ENCODE measurements at regions not wholly inside any gene's neighbourhood (a gene's known extent, or its start where the extent isn't known, plus 50 kb on each side); places are given as distances from the start of the nearest gene placed in this dataset.
A peak's percentile ranks its signal among the peaks of the same experiment; 100 is the strongest.

DNA sequence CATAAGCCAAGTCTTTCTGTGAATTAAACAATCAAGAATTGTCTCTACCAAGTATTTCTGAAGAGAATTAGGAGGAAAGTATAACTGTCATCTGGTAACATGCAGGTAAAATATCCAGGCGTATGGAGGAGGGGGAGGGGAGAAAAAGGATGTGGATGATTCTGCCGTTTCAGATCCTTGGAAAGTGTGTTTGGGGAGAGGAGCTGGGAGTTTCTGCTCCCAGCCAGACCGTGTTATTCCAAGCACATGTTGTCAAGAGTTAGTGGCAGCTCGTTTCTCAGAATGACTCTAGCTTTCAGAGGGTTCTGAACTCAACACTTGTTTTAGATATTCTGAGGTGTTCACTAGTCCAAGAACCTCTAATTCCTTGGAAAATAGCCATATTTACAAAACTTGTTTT lies 137.6 kb downstream of the FAM124B start:
- Mint-ChIP-seq H3K36me3 (ENCODE audit: low read depth) (no peaks in the 10 kb centered on the region), H3K4me1 (ENCODE audit: low read depth) (peaks cover 47% of the 10 kb centered on the region), H3K9me3 (ENCODE audit: low read depth) (no peaks in the 10 kb centered on the region), H3K27ac (ENCODE audit: unreplicated experiment) (no peak overlapping the region), H3K27me3 (ENCODE audit: low read depth) (no peaks in the 10 kb centered on the region), H3K4me3 (ENCODE audit: unreplicated experiment) (no peak overlapping the region)
- no peak for DNase-seq (ENCODE audit: low spot score)
- TF ChIP-seq, protein P1, sequence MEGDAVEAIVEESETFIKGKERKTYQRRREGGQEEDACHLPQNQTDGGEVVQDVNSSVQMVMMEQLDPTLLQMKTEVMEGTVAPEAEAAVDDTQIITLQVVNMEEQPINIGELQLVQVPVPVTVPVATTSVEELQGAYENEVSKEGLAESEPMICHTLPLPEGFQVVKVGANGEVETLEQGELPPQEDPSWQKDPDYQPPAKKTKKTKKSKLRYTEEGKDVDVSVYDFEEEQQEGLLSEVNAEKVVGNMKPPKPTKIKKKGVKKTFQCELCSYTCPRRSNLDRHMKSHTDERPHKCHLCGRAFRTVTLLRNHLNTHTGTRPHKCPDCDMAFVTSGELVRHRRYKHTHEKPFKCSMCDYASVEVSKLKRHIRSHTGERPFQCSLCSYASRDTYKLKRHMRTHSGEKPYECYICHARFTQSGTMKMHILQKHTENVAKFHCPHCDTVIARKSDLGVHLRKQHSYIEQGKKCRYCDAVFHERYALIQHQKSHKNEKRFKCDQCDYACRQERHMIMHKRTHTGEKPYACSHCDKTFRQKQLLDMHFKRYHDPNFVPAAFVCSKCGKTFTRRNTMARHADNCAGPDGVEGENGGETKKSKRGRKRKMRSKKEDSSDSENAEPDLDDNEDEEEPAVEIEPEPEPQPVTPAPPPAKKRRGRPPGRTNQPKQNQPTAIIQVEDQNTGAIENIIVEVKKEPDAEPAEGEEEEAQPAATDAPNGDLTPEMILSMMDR (IDR thresholded peaks at IDR 0.05), result no peak

DNA sequence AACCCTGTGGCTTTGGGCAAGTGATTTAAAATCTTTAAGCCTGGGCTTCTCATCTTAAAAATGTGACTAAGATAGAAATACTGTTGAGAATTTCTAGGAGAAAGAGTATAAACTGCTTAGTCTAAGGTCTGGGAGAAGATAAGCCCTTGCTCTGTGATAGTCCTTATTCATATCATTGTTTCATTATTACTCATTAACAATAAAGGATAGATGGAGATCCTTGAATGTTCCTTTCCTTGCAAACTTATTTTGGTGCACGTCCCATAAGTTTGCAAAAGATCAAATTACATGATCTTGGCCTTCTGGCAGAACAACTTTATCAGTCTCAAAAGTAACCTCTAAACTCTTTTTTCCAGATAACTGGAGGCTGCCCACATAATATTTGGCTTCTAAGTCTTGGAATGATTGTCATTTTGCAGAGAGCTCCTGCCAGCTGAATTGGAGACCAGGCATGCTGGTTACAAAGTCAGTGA lies 138.3 kb downstream of the FAM124B start:
- no peak overlapping the region for H3K27ac Mint-ChIP-seq (ENCODE audit: unreplicated experiment)
- H3K36me3 Mint-ChIP-seq (ENCODE audit: low read depth), result no peaks in the 10 kb centered on the region
- H3K4me1 Mint-ChIP-seq (ENCODE audit: low read depth), result peaks cover 45% of the 10 kb centered on the region
- DNase-seq (ENCODE audit: low spot score), result no peak
- no peak overlapping the region for H3K4me3 Mint-ChIP-seq (ENCODE audit: unreplicated experiment)
- no peaks in the 10 kb centered on the region for H3K27me3 Mint-ChIP-seq (ENCODE audit: low read depth)
- H3K9me3 Mint-ChIP-seq (ENCODE audit: low read depth), result no peaks in the 10 kb centered on the region
- TF ChIP-seq, protein P1 (IDR thresholded peaks at IDR 0.05), result no peak

DNA sequence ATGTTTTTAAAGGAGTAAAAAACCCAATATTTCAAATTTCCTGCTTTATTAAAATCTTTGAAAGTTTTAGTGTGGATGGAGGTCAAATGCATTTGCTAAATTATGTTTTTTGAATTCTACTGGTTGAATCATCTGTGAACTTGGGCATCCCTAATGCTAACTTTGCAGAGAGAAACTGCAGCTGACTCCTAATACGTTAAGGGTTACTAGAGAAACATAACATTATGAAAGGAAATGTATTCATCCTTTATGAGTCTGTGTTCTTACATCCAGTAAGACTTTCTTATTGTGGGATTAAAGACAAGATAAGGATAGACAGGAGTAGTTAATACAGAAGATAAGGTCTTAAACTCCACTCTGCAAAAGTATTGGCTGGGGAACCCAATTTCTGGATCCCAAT lies 140.6 kb downstream of the FAM124B start:
- Mint-ChIP-seq H3K4me1 (ENCODE audit: low read depth) (peaks cover 48% of the 10 kb centered on the region), H3K27ac (ENCODE audit: unreplicated experiment) (no peak overlapping the region), H3K36me3 (ENCODE audit: low read depth) (no peaks in the 10 kb centered on the region), H3K27me3 (ENCODE audit: low read depth) (no peaks in the 10 kb centered on the region), H3K4me3 (ENCODE audit: unreplicated experiment) (no peak overlapping the region), H3K9me3 (ENCODE audit: low read depth) (no peaks in the 10 kb centered on the region)
- TF ChIP-seq, protein P1 (IDR thresholded peaks at IDR 0.05), result no peak
- DNase-seq (ENCODE audit: low spot score), result no peak

DNA sequence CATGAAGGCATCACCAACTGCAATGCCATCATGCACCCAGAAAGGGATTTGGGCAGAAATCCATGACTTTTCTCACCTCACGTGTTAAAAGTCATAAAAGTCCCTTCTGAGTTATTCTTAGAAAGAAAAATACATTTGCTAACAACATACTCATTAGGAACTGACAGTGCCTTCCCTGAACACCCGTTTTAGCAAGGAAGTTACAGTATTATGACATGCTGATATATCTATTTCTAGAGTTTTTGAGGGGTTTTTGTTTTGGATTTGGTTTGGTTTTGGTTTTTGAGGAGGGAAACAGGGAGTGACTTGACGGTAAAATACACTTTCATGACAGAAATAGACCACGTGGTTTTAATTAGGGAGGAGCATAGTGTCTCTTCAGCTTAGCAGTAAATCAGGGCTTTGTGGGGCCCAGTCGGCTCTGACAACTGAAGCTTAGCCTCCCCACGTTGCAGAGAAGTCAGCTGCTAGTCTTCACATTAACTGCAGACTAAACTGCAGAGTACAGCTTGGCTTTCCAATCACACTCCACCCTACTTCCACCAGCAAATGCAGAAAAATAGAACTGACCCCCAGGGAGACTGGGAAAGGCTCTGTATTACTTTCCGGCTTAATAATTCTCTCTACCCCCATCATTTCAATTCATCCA lies 141.4 kb downstream of the FAM124B start:
- Mint-ChIP-seq H3K4me3 (ENCODE audit: unreplicated experiment) (no peak overlapping the region), H3K27me3 (ENCODE audit: low read depth) (no peaks in the 10 kb centered on the region), H3K27ac (ENCODE audit: unreplicated experiment) (peak overlapping the region; percentile 2), H3K9me3 (ENCODE audit: low read depth) (no peaks in the 10 kb centered on the region), H3K4me1 (ENCODE audit: low read depth) (peaks cover 48% of the 10 kb centered on the region), H3K36me3 (ENCODE audit: low read depth) (no peaks in the 10 kb centered on the region)
- DNase-seq (ENCODE audit: low spot score), result no peak
- TF ChIP-seq, protein P1 (IDR thresholded peaks at IDR 0.05), result no peak

DNA sequence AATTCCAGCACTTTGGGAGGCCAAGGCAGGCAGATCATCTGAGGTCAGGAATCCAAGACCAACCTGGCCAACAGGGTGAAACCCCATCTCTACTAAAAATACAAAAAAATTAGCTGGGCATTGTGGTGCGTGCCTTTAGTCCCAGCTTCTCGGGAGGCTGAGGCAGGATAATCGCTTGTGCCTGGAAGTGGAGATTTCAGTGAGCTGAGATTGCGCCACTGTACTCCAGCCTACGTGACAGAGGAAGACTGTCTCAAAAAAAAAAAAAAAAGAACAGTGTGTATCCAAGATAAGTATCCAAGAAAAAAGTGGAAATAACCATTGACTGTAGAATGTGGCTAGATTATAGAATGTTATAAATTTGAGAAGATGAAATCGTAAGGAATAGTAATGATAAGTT lies 142.1 kb downstream of the FAM124B start:
- Mint-ChIP-seq H3K27ac (ENCODE audit: unreplicated experiment) (no peak overlapping the region), H3K36me3 (ENCODE audit: low read depth) (no peaks in the 10 kb centered on the region), H3K4me3 (ENCODE audit: unreplicated experiment) (no peak overlapping the region), H3K9me3 (ENCODE audit: low read depth) (no peaks in the 10 kb centered on the region), H3K27me3 (ENCODE audit: low read depth) (no peaks in the 10 kb centered on the region), H3K4me1 (ENCODE audit: low read depth) (peaks cover 48% of the 10 kb centered on the region)
- TF ChIP-seq, protein P1 (IDR thresholded peaks at IDR 0.05), result no peak
- DNase-seq (ENCODE audit: low spot score), result no peak
